AML-193 (cell line): ENCODE measurements at regions not wholly inside any gene's neighbourhood (a gene's known extent, or its start where the extent isn't known, plus 50 kb on each side); places are given as distances from the start of the nearest gene placed in this dataset.
"Not testable (repeated sequence)": the region's sequence is repeated elsewhere in the genome, so short reads cannot be mapped to it uniquely, and the experiment has no call there.

Experiments
- DNase-seq, 2 experiments: peaks; one replicate each; lab custom pipeline; 2025; lab: John Stamatoyannopoulos, UW

DNA sequence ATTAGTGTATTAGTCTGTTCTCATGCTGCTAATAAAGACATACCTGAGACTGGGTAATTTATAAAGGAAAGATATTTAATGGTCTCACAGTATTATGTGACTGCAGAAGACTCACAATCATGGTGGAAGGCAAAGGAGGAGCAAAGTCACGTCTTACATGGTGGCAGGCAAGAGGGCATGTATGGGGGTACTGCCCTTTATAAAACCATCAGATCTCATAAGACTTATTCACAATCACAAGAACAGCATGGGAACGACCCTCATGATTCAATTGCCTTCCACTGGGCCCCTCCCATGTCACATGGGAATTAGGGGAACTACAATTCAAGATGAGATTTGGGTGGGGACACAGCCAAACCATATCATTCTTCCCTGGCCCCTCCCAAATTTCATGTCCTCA lies 52.7 kb upstream of the ST3GAL5 start:
- not testable (repeated sequence) for DNase-seq

DNA sequence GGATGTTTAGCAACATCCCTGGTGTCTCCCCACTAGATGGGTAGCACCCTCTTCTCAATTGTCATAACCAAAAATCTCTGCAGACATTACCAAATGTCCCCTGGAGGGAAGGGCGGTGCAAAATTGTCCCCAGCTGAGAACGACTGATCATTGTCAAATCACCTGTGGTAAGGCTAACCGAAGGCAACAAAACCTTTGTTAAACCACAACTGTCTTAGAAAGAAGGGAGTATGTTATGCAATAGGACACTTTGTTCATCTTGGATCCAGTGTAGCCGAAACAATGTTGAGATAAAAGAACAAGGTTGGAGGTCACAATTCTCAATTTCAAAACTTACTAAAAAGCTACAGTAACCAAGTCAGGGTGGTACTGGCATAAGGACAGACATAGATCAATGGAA lies 50.3 kb upstream of the ST3GAL5 start:
- no peak for DNase-seq
